ENCODE measurements at regions not wholly inside any gene's neighbourhood (a gene's known extent, or its start where the extent isn't known, plus 50 kb on each side); places are given as distances from the start of the nearest gene placed in this dataset.

- no peak for TF ChIP-seq CTCF (IDR thresholded peaks at IDR 0.05; ENCODE audit: insufficient read depth, low read length, poor library complexity, severe bottlenecking)
- no peak for TF ChIP-seq EZH2phosphoT487 (conservative IDR thresholded peaks at IDR 0.05; ENCODE audit: low read length)
These were observed 55.3 kb downstream of the RBFOX3 start for GRCh38 chr17:79555543-79555942.

Measured in SU-DHL-6 (cell line).